Endothelial cell of umbilical vein (primary cell): ENCODE measurements at regions not wholly inside any gene's neighbourhood (a gene's known extent, or its start where the extent isn't known, plus 50 kb on each side); places are given as distances from the start of the nearest gene placed in this dataset.

Experiments used
- BruUV-seq: library from RNA; stranded (reverse); fragments of 400-500 nt; replicated peaks from 2 replicates; lab custom pipeline; 2021; lab: Mats Ljungman, UMichigan
- CTCF ChIA-PET: fragments of 300-600, 350-600 bp; sonication (Branson Sonifier 250); formaldehyde crosslinking; loops from one replicate; lab custom pipeline; 2021; ENCODE audit warnings: antibody characterized with exemption, inconsistent platforms; lab: Charles Lee
- POLR2A ChIA-PET: fragments of 300-600, 350-600 bp; sonication (Branson Sonifier 250); formaldehyde crosslinking; loops from one replicate; lab custom pipeline; 2021; ENCODE audit warnings: antibody characterized with exemption, inconsistent platforms; lab: Charles Lee
- DNase-seq: peaks from one replicate; pipeline ENCODE4 v3.0.0-alpha.2; 2011; ENCODE audit warnings: low read depth, low spot score
- FAIRE-seq: peaks from 2 replicates; lab custom pipeline; 2011; peaks lifted over from hg19 to GRCh38; lab: Jason Lieb, UNC
- H2AFZ ChIP-seq: 2 replicates; pipeline ENCODE4 v1.6.0; 2012; ENCODE audit warnings: low read depth, low read length, control low read depth, inconsistent platforms
- H3K27ac ChIP-seq: 2 replicates; pipeline ENCODE4 v1.5.1; 2011; ENCODE audit warnings: low read depth, mild to moderate bottlenecking, control low read depth, low read length, moderate library complexity; ENCODE audit not compliant: insufficient read depth
- H3K27me3 ChIP-seq, 2 experiments: 2 replicates each; pipeline versions ENCODE4 v1.6.0 to v1.6.1; 2011; ENCODE audit warnings: low read length in 2 of 2, mixed read lengths in 1 of 2; ENCODE audit not compliant: control insufficient read depth in 2 of 2, insufficient read depth in 2 of 2
- H3K36me3 ChIP-seq, 2 experiments: 2 replicates in 1 of 2; 3 replicates in 1 of 2; pipeline ENCODE4 v1.5.1; 2011; ENCODE audit warnings: low read length in 2 of 2, mild to moderate bottlenecking in 1 of 2, moderate library complexity in 1 of 2; ENCODE audit not compliant: control insufficient read depth in 2 of 2, insufficient read depth in 2 of 2; ENCODE audit errors: extremely low read depth in 1 of 2
- H3K4me1 ChIP-seq: 3 replicates; pipeline ENCODE4 v1.5.1; 2011; ENCODE audit warnings: mild to moderate bottlenecking, low read length; ENCODE audit not compliant: control insufficient read depth, insufficient read depth; ENCODE audit errors: extremely low read depth
- H3K4me2 ChIP-seq: 2 replicates; pipeline ENCODE4 v1.6.1; 2011; ENCODE audit warnings: low read length, control low read depth, mixed read lengths; ENCODE audit not compliant: insufficient read depth
- H3K4me3 ChIP-seq, 3 experiments: fragments of 200-600 bp in 1 of 3; sonication (generic), shearing (Covaris generic) in 1 of 3; replicated peaks in 1 of 3; 2 replicates each; pipeline ENCODE4 v1.5.1; 2011 to 2016; ENCODE audit warnings: control low read depth in 3 of 3, low read length in 3 of 3, mild to moderate bottlenecking in 2 of 3, inconsistent platforms in 1 of 3, low read depth in 1 of 3, moderate library complexity in 1 of 3; ENCODE audit not compliant: insufficient read depth in 1 of 3
- H3K79me2 ChIP-seq: 2 replicates; pipeline ENCODE4 v1.6.0; 2012; ENCODE audit warnings: low read length, inconsistent platforms; ENCODE audit not compliant: control insufficient read depth, insufficient read depth
- H3K9ac ChIP-seq: replicated peaks from 2 replicates; pipeline ENCODE3; 2011; ENCODE audit warnings: low read length, control low read depth; ENCODE audit not compliant: insufficient read depth; ENCODE audit errors: extremely low read depth
- H3K9me1 ChIP-seq: replicated peaks from 3 replicates; pipeline ENCODE4 v1.6.0; 2011; ENCODE audit warnings: mild to moderate bottlenecking, low read length; ENCODE audit not compliant: control insufficient read depth, insufficient read depth; ENCODE audit errors: extremely low read depth
- H3K9me3 ChIP-seq: replicated peaks from 2 replicates; pipeline ENCODE4 v1.5.1; 2012; ENCODE audit warnings: low read length, inconsistent platforms; ENCODE audit not compliant: control insufficient read depth, insufficient read depth
- H4K20me1 ChIP-seq: replicated peaks from 2 replicates; pipeline ENCODE3; 2011; ENCODE audit warnings: mild to moderate bottlenecking, low read length; ENCODE audit not compliant: control insufficient read depth, insufficient read depth; ENCODE audit errors: extremely low read depth
- CTCF ChIP-seq, 2 donors: IDR thresholded peaks; 1 replicate in 1 of 2; 2 replicates in 1 of 2; pipeline ENCODE4 v1.5.1; 2011; ENCODE audit warnings: low read length in 2 of 2, mild to moderate bottlenecking in 2 of 2, moderate library complexity in 2 of 2, control low read depth in 1 of 2, inconsistent platforms in 1 of 2, low read depth in 1 of 2; ENCODE audit not compliant: insufficient read depth in 1 of 2; ENCODE audit errors: extremely low read depth in 1 of 2
- EZH2 ChIP-seq: IDR thresholded peaks from 2 replicates; pipeline ENCODE4 v1.6.1; 2012; ENCODE audit warnings: borderline replicate concordance, low read depth, mild to moderate bottlenecking, moderate library complexity, low read length, inconsistent platforms; ENCODE audit not compliant: severe bottlenecking
- FOS ChIP-seq: IDR thresholded peaks from 2 replicates; pipeline ENCODE4 v1.6.1; 2011; ENCODE audit warnings: mild to moderate bottlenecking, low read length, moderate library complexity, borderline replicate concordance; ENCODE audit not compliant: insufficient read depth
- GATA2 ChIP-seq: IDR thresholded peaks from 2 replicates; pipeline ENCODE4 v1.7.0; 2011; ENCODE audit warnings: low read depth, mild to moderate bottlenecking, moderate library complexity, mixed read lengths, low read length; ENCODE audit not compliant: insufficient read length, insufficient read depth
- JUN ChIP-seq: IDR thresholded peaks from 2 replicates; pipeline ENCODE4 v1.6.1; 2011; ENCODE audit warnings: borderline replicate concordance, low read depth; ENCODE audit not compliant: insufficient read length, insufficient read depth
- MAX ChIP-seq: IDR thresholded peaks from 2 replicates; pipeline ENCODE4 v1.6.1; 2011; ENCODE audit not compliant: insufficient read depth, insufficient read length
- MYC ChIP-seq: IDR thresholded peaks from one replicate; pipeline ENCODE4 v1.6.1; 2011; ENCODE audit warnings: mild to moderate bottlenecking, low read depth, low read length
- POLR2A ChIP-seq: IDR thresholded peaks from 2 replicates; pipeline ENCODE4 v1.6.1; 2012; ENCODE audit warnings: low read depth, mild to moderate bottlenecking, control low read depth, low read length
- POLR2AphosphoS5 ChIP-seq: IDR thresholded peaks from 2 replicates; pipeline ENCODE4 v1.6.1; 2012; ENCODE audit warnings: low read depth, mild to moderate bottlenecking, control low read depth, low read length, moderate library complexity; ENCODE audit not compliant: insufficient read depth
- dilution Hi-C: fragments of 300-500 bp; cut with MboI; formaldehyde crosslinking; loops from one replicate; pipeline ENCODE4 v1.15.0; 2019; ENCODE audit warnings: low sequenced_read_pairs; ENCODE audit not compliant: extremely low pct_ligation_motif_present
- intact Hi-C: fragments of 100-400 bp; cut with micrococcal nuclease; formaldehyde crosslinking; loops from one replicate; pipeline ENCODE4 v1.10.0; 2022

GRCh38 chr12:76688631-76689030 lies 75.3 kb upstream of the ZDHHC17 start:
- no peak overlapping the region for H3K9ac ChIP-seq
- no TSS peak for BruUV-seq
- no peaks in the 10 kb centered on the region for H3K36me3 ChIP-seq
- H3K4me3 ChIP-seq: no peak overlapping the region
- no peaks in the 10 kb centered on the region for H3K27me3 ChIP-seq
- dilution Hi-C loops (no loop called here), intact Hi-C loops (loop anchor here (2.0 kb wide), 2 partner anchors 74 to 102 kb away; no protein-coding TSS in a partner anchor)
- peaks cover 2% of the 10 kb centered on the region for H3K9me1 ChIP-seq
- no peak for FAIRE-seq
- peaks cover 9% of the 10 kb centered on the region for H3K4me1 ChIP-seq
- no peak overlapping the region for H3K27ac ChIP-seq
- H2AFZ ChIP-seq: no peak overlapping the region
- ChIA-PET POLR2A (interaction anchor here (1.5 kb wide), 1 partner anchor 75 kb away, joined by 4 read pairs; the partner anchor contains the start of gene ZDHHC17), CTCF (interaction anchor here (0.6 to 1.2 kb wide), 6 partner anchors 13 to 102 kb away, joined by 3 to 7 read pairs (median 3); no protein-coding TSS in a partner anchor)
- DNase-seq: no peak
- no peaks in the 10 kb centered on the region for H3K9me3 ChIP-seq
- no peak overlapping the region for H3K4me2 ChIP-seq
- H3K79me2 ChIP-seq: no peaks in the 10 kb centered on the region
- H4K20me1 ChIP-seq: no peaks in the 10 kb centered on the region
- no peak for TF ChIP-seq EZH2
- peak; percentile 8 to 13 for TF ChIP-seq CTCF (IDR thresholded peaks at IDR 0.05; ENCODE audit: extremely low read depth in 1 of 2, insufficient read depth in 1 of 2, low read depth in 1 of 2, low read length in 2 of 2)

DNA sequence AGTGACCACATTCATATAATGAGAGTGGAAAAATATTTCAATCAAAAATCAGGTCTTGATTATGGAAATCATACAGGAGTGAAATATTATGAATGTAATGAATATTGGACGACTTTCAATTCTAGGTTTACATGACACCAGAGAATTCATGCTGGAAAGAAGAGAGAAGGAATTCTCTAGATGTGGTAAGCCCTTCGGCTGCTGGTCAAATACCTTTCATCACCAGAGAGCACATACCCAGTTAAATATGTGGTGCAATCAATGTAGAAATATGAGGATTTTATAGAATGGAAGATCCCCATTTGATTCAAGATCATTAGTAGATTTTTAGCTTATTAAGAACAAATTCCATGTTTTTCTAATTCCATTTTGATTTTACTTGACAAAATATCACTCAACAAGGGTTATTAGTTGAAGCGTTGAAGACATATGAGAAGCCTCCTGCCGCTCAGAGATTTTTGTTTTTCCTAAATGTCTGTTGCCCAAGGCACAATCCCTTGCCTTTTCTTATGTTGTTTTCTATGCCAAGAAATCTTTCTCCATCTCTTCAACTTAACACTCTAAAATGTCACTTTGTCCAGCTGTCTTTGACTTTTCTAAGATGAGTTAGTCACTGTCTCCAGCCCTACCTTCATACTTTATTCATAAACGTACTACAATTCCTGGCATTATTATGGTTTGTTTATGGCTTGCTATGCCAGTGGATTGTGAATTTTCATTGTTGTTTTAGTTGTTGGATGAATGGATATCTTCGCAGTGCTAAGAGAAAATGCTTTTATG lies 72.8 kb upstream of the ZDHHC17 start:
- Histone ChIP-seq H4K20me1 (no peaks in the 10 kb centered on the region), H3K4me1 (peaks cover 4% of the 10 kb centered on the region), H3K9ac (no peak overlapping the region), H3K9me1 (no peaks in the 10 kb centered on the region), H3K9me3 (no peaks in the 10 kb centered on the region), H2AFZ (no peak overlapping the region), H3K4me2 (no peak overlapping the region), H3K4me3 (no peak overlapping the region), H3K79me2 (no peaks in the 10 kb centered on the region), H3K36me3 (no peaks in the 10 kb centered on the region), H3K27me3 (no peaks in the 10 kb centered on the region), H3K27ac (no peak overlapping the region)
- TF ChIP-seq CTCF (IDR thresholded peaks at IDR 0.05; ENCODE audit: extremely low read depth in 1 of 2, insufficient read depth in 1 of 2, low read depth in 1 of 2, low read length in 2 of 2) (no peak), GATA2 (no peak), MYC (no peak), FOS (no peak), MAX (no peak), EZH2 (no peak), JUN (no peak), POLR2A (no peak), POLR2AphosphoS5 (no peak)
- CTCF ChIA-PET: no interaction called here
- dilution Hi-C loops: no loop called here
- FAIRE-seq: no peak
- BruUV-seq: no TSS peak
- intact Hi-C loops: no loop called here
- DNase-seq: no peak
- POLR2A ChIA-PET: no interaction called here
